ENCODE measurements at regions not wholly inside any gene's neighbourhood (a gene's known extent, or its start where the extent isn't known, plus 50 kb on each side); places are given as distances from the start of the nearest gene placed in this dataset.

DNA sequence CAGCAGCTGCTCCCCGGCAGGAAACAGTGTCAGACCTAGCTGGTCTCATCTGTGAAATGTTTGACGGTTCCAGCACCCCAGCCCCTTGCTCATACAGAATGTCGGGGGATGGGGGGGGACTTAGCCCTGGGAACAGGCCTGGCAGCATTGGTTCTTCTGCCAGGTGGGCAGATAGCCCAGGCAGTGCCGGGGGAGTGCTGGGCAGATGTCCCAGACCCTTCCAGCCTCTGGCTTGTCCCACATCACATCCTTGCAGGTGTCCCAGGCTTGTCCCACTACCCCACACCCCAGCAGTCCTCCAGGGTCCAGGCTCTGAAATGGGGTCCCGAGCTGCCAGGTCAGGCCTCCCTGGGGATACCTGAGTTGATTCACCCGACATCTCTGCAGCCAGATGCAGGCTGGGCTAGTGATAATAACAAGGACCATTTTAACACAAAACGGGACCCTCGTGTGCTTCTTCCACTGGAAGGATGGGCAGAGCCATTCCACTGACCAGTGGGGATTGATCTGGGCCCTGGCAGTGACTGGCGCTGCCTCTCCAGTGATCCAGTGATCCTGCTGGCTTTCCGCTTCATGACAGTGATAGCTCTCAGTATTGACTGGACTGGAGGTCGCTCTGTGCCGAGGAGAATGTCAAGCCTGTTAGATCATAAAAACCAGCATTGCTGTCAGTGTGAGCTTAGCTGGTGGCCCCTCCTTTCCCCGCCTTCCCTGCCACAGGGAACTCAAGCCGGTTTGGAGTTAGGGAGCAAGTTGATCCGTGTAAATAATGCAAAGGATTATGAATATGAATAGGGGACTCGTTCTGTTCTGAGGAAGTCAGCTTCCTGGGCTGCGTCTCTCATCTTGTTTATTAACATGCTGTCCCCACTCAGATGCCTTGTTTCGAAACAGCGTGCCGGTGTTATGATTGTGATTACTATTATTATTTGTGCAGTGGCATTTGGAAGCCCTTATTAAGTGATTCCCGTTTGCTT lies 180.6 kb downstream of the AACS start:
- no peak for DNase-seq (ENCODE audit: low read depth, low spot score)
- ChIA-PET POLR2A (no interaction called here), CTCF (no interaction called here)
- H3K27me3 ChIP-seq (ENCODE audit: control insufficient read depth, insufficient read depth, low read length) = no peaks in the 10 kb centered on the region
- TF ChIP-seq, protein P1, sequence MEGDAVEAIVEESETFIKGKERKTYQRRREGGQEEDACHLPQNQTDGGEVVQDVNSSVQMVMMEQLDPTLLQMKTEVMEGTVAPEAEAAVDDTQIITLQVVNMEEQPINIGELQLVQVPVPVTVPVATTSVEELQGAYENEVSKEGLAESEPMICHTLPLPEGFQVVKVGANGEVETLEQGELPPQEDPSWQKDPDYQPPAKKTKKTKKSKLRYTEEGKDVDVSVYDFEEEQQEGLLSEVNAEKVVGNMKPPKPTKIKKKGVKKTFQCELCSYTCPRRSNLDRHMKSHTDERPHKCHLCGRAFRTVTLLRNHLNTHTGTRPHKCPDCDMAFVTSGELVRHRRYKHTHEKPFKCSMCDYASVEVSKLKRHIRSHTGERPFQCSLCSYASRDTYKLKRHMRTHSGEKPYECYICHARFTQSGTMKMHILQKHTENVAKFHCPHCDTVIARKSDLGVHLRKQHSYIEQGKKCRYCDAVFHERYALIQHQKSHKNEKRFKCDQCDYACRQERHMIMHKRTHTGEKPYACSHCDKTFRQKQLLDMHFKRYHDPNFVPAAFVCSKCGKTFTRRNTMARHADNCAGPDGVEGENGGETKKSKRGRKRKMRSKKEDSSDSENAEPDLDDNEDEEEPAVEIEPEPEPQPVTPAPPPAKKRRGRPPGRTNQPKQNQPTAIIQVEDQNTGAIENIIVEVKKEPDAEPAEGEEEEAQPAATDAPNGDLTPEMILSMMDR (IDR thresholded peaks at IDR 0.05; ENCODE audit: low read depth, low read length) = no peak
- no peak overlapping the region for H3K27ac ChIP-seq (ENCODE audit: low read depth, low read length)
- H3K4me3 ChIP-seq (ENCODE audit: low read depth, low read length) = no peak overlapping the region
- peaks cover 4% of the 10 kb centered on the region; the same call in 1 of the 2 replicates for H3K9me3 ChIP-seq (ENCODE audit: control insufficient read depth, insufficient read depth, low read length)

DNA sequence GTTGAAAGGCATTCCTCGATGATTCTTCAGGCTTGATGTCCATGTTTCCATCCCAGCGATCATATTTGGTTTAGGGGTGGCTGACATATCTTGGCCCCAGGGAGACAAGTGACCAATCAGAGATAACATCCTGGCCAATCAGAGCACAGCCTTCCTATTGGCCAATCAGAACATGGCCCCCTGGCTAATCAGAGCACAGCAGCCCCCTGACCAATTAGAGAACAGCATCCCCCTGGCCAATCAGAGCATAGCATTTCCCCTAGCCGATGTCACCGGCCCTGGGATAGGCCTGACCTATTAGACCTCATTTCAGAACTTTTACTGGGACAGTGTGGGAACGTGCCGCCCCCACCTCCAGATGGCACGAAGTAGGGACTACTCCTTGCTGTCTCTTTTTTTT lies 182.2 kb downstream of the AACS start:
- no peak overlapping the region for H3K27ac ChIP-seq (ENCODE audit: low read depth, low read length)
- ChIA-PET CTCF (no interaction called here), POLR2A (no interaction called here)
- TF ChIP-seq, protein P1 (IDR thresholded peaks at IDR 0.05; ENCODE audit: low read depth, low read length) = no peak
- peaks cover 4% of the 10 kb centered on the region; the same call in 1 of the 2 replicates for H3K9me3 ChIP-seq (ENCODE audit: control insufficient read depth, insufficient read depth, low read length)
- no peak overlapping the region for H3K4me3 ChIP-seq (ENCODE audit: low read depth, low read length)
- DNase-seq (ENCODE audit: low read depth, low spot score) = no peak
- no peaks in the 10 kb centered on the region for H3K27me3 ChIP-seq (ENCODE audit: control insufficient read depth, insufficient read depth, low read length)

DNA sequence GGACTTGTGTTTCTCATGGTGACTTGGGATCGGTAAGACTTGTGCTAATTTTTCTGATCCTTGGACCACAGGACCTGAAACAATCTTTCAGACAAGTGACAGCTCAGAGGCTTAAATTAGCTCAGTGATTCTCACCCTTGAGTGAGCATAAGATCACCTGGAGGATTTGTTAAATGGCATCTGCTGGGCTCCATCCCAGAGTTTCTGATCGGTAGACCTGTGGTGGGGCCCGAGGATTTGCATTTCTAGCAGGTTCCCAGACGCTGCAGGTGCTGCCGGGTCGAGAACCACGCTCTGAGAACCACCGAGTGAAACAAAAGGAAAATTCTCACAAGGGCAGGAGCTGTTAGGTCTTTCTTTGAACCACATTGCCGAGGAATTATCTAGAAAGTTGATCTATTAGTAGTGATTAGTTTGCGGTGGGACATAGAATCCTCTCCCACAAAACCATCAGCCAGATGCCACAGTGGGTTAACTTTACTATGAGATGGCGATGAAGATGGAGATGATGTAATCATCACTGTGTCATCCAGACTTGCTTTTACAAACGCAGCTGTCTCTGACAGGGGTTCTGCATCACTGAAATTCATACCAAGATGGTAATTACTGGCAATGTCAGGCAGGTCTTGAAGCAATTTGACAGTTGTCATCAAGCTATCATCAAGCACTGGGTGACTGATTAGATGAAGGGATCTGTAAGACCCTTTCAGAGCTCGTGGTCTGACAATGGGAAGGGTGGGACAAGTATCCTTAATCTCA lies 184.0 kb downstream of the AACS start:
- POLR2A ChIA-PET = no interaction called here
- CTCF ChIA-PET = no interaction called here
- TF ChIP-seq, protein P1 (IDR thresholded peaks at IDR 0.05; ENCODE audit: low read depth, low read length) = no peak
- DNase-seq (ENCODE audit: low read depth, low spot score) = no peak
- no peak overlapping the region for H3K27ac ChIP-seq (ENCODE audit: low read depth, low read length)
- H3K9me3 ChIP-seq (ENCODE audit: control insufficient read depth, insufficient read depth, low read length) = peaks cover 4% of the 10 kb centered on the region; the same call in 1 of the 2 replicates
- H3K4me3 ChIP-seq (ENCODE audit: low read depth, low read length) = no peak overlapping the region
- no peaks in the 10 kb centered on the region for H3K27me3 ChIP-seq (ENCODE audit: control insufficient read depth, insufficient read depth, low read length)

DNA sequence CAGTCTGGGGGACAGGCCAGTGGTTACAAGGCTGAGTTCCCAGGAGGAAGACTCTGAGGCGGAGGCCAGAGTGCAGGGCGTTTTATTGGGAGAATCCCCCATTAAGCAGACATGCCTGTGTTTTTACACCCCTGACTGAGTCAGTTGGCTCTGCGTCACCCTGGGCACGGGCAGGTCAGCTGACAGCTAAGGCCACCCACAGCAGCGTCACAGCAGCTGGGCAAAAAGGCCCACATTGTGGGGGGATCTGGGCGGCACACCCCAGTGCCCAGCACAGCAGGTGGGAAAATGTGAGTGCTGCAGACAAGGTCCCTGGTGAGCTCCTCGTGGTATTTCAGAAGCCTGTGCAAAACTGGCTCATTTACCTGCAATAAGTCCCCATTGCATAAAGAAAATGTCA lies 184.7 kb downstream of the AACS start:
- POLR2A ChIA-PET = no interaction called here
- TF ChIP-seq, protein P1 (IDR thresholded peaks at IDR 0.05; ENCODE audit: low read depth, low read length) = no peak

DNA sequence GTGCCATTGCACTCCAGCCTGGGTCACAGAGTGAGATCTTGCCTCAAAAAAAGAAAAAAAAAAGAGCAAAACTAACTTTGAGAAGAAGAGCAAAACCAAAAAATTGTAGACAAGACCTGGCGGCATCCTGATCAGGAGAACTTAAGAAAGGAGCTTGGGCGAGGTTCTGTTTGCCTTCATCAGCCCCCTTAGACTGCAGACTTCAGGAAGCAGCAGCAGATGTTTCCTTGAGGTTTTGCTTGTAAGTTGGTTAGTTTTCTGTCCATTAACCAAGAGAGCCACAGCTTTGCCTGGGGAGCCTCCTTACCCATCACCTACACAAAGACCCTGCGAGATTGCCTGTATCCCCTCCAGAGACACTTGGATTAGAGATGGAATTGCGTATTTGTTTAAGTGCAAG lies 189.0 kb downstream of the AACS start:
- ChIA-PET POLR2A (no interaction called here), CTCF (no interaction called here)
- TF ChIP-seq, protein P1 (IDR thresholded peaks at IDR 0.05; ENCODE audit: low read depth, low read length) = no peak

More for the DNA sequence above, 184.7 kb downstream of the AACS start:
- Histone ChIP-seq H3K4me3 (ENCODE audit: low read depth, low read length) (no peak overlapping the region), H3K27me3 (ENCODE audit: control insufficient read depth, insufficient read depth, low read length) (no peaks in the 10 kb centered on the region), H3K27ac (ENCODE audit: low read depth, low read length) (no peak overlapping the region), H3K9me3 (ENCODE audit: control insufficient read depth, insufficient read depth, low read length) (peaks cover 5% of the 10 kb centered on the region; the same call in 1 of the 2 replicates)
- no peak for DNase-seq (ENCODE audit: low read depth, low spot score)
- CTCF ChIA-PET = no interaction called here

More for the DNA sequence above, 189.0 kb downstream of the AACS start:
- no peaks in the 10 kb centered on the region for H3K27me3 ChIP-seq (ENCODE audit: control insufficient read depth, insufficient read depth, low read length)
- no peak overlapping the region for H3K27ac ChIP-seq (ENCODE audit: low read depth, low read length)
- H3K9me3 ChIP-seq (ENCODE audit: control insufficient read depth, insufficient read depth, low read length) = peaks cover 8% of the 10 kb centered on the region
- no peak for DNase-seq (ENCODE audit: low read depth, low spot score)
- no peak overlapping the region for H3K4me3 ChIP-seq (ENCODE audit: low read depth, low read length)
